ENCODE measurements at regions not wholly inside any gene's neighbourhood (a gene's known extent, or its start where the extent isn't known, plus 50 kb on each side); places are given as distances from the start of the nearest gene placed in this dataset.
"Not testable (repeated sequence)": the region's sequence is repeated elsewhere in the genome, so short reads cannot be mapped to it uniquely, and the experiment has no call there.

- Mint-ChIP-seq H3K4me3 (peak overlapping the region; percentile 62), H3K27me3 (no peaks in the 10 kb centered on the region), H3K9me3 (no peaks in the 10 kb centered on the region), H3K36me3 (no peaks in the 10 kb centered on the region), H3K4me1 (peaks cover 55% of the 10 kb centered on the region), H3K27ac (peak overlapping the region; percentile 91)
- peak; percentile 67 for ATAC-seq
Measured at GRCh38 chr15:92845126-92845508, 55.0 kb upstream of the CHD2 start.

GRCh38 chr15:92846741-92847140 lies 53.4 kb upstream of the CHD2 start:
- H3K4me3 Mint-ChIP-seq = no peak overlapping the region
- no peak overlapping the region for H3K27ac Mint-ChIP-seq
- no peak for ATAC-seq
- peaks cover 51% of the 10 kb centered on the region for H3K4me1 Mint-ChIP-seq
- no peaks in the 10 kb centered on the region for H3K36me3 Mint-ChIP-seq
- no peaks in the 10 kb centered on the region for H3K9me3 Mint-ChIP-seq
- H3K27me3 Mint-ChIP-seq = no peaks in the 10 kb centered on the region

- Mint-ChIP-seq H3K4me3 (no peak overlapping the region), H3K36me3 (no peaks in the 10 kb centered on the region), H3K4me1 (peaks cover 52% of the 10 kb centered on the region), H3K9me3 (no peaks in the 10 kb centered on the region), H3K27me3 (no peaks in the 10 kb centered on the region), H3K27ac (peak overlapping the region; percentile 91)
- no peak for ATAC-seq
Measured at GRCh38 chr15:92847841-92848240, 52.3 kb upstream of the CHD2 start.

- Mint-ChIP-seq H3K36me3 (no peaks in the 10 kb centered on the region), H3K9me3 (no peaks in the 10 kb centered on the region), H3K27me3 (no peaks in the 10 kb centered on the region), H3K4me3 (no peak overlapping the region), H3K4me1 (peaks cover 58% of the 10 kb centered on the region), H3K27ac (peak overlapping the region; percentile 91)
- ATAC-seq = no peak
Measured at GRCh38 chr15:92848464-92848851, 51.7 kb upstream of the CHD2 start.

- H3K9me3 Mint-ChIP-seq = no peaks in the 10 kb centered on the region
- ATAC-seq = peak; percentile 96
- peak overlapping the region; percentile 53 for H3K4me3 Mint-ChIP-seq
- H3K4me1 Mint-ChIP-seq = peaks cover 62% of the 10 kb centered on the region
- no peaks in the 10 kb centered on the region for H3K36me3 Mint-ChIP-seq
- no peaks in the 10 kb centered on the region for H3K27me3 Mint-ChIP-seq
- H3K27ac Mint-ChIP-seq = peak overlapping the region; percentile 91
Measured at GRCh38 chr15:92848852-92849598, 51.1 kb upstream of the CHD2 start.

- peaks cover 64% of the 10 kb centered on the region for H3K4me1 Mint-ChIP-seq
- H3K4me3 Mint-ChIP-seq, ATAC-seq, H3K9me3 Mint-ChIP-seq, H3K27me3 Mint-ChIP-seq, H3K36me3 Mint-ChIP-seq: not testable (repeated sequence)
- H3K27ac Mint-ChIP-seq = peak overlapping the region; percentile 91
Measured at GRCh38 chr15:92850218-92850617, 49.9 kb upstream of the CHD2 start.
